GM12878 (cell line): ENCODE measurements at regions not wholly inside any gene's neighbourhood (a gene's known extent, or its start where the extent isn't known, plus 50 kb on each side); places are given as distances from the start of the nearest gene placed in this dataset.

Experiments
- ATAC-seq: fragments of 200-7000 bp; cut with Tn5 transposase; 3 replicates; pipeline ENCODE4 v1.9.1; 2020; ENCODE audit warnings: mild to moderate bottlenecking, moderate library complexity
- BruUV-seq: library from RNA; stranded (reverse); fragments of 400-500 nt; replicated peaks from 2 replicates; lab custom pipeline; 2021; lab: Mats Ljungman, UMichigan
- CTCF ChIA-PET: fragments of 300-600 bp; sonication (Branson Sonifier 250); formaldehyde crosslinking; extraction: SDS; loops from one replicate; lab custom pipeline; 2021; ENCODE audit warnings: inconsistent platforms; lab: Yijun Ruan, JAX
- POLR2A ChIA-PET: fragments of 350-600 bp; formaldehyde crosslinking; extraction: SDS; loops from one replicate; lab custom pipeline; 2021; ENCODE audit warnings: inconsistent platforms; lab: Charles Lee
- RAD21 ChIA-PET: fragments of 300-600 bp; sonication (Branson Sonifier 250); formaldehyde crosslinking; loops from one replicate; lab custom pipeline; 2023; ENCODE audit warnings: antibody characterized with exemption; ENCODE audit not compliant: unreplicated experiment; lab: Charles Lee
- SMC1A ChIA-PET: fragments of 300-600 bp; sonication (Branson Sonifier 250); formaldehyde crosslinking; loops from one replicate; lab custom pipeline; 2023; ENCODE audit not compliant: unreplicated experiment, uncharacterized antibody; lab: Charles Lee
- DNase-seq: peaks from one replicate; pipeline ENCODE4 v3.0.0-alpha.2; 2011; ENCODE audit warnings: low read depth, low spot score
- FAIRE-seq: peaks from 3 replicates; lab custom pipeline; 2011; peaks lifted over from hg19 to GRCh38; lab: Jason Lieb, UNC
- H2AFZ ChIP-seq: 2 replicates; pipeline ENCODE4 v1.6.0; 2011; ENCODE audit warnings: low read depth, low read length, control low read depth; ENCODE audit not compliant: control insufficient read depth
- H3K27ac ChIP-seq: 2 replicates; pipeline ENCODE4 v1.5.1; 2011; ENCODE audit warnings: control low read depth; ENCODE audit not compliant: control insufficient read depth, insufficient read depth
- H3K27me3 ChIP-seq, 2 experiments: replicated peaks in 1 of 2; 2 replicates each; pipeline versions ENCODE4 v1.6.0 to v1.6.1; 2011; ENCODE audit warnings: low read length in 1 of 2; ENCODE audit not compliant: control insufficient read depth in 2 of 2, insufficient read depth in 2 of 2
- H3K36me3 ChIP-seq, 2 experiments: 2 replicates each; pipeline ENCODE4 v1.5.1; 2011; ENCODE audit warnings: low read length in 1 of 2; ENCODE audit not compliant: control insufficient read depth in 2 of 2, insufficient read depth in 2 of 2
- H3K4me1 ChIP-seq: 2 replicates; pipeline ENCODE4 v1.6.1; 2011; ENCODE audit warnings: mild to moderate bottlenecking, low read length, moderate library complexity, mixed read lengths; ENCODE audit not compliant: control insufficient read depth, insufficient read depth
- H3K4me2 ChIP-seq: 2 replicates; pipeline ENCODE4 v1.6.0; 2011; ENCODE audit warnings: control low read depth; ENCODE audit not compliant: control insufficient read depth, insufficient read depth
- H3K4me3 ChIP-seq: fragments of 200-600 bp; sonication (generic); 2 replicates; pipeline ENCODE4 v1.5.1; 2016
- H3K79me2 ChIP-seq: 2 replicates; pipeline ENCODE4 v1.6.0; 2011; ENCODE audit warnings: low read length; ENCODE audit not compliant: control insufficient read depth, insufficient read depth
- H3K9ac ChIP-seq: 2 replicates; pipeline ENCODE4 v1.8.0; 2011; ENCODE audit warnings: low read length, control low read depth, mixed read lengths; ENCODE audit not compliant: control insufficient read depth, insufficient read depth
- H3K9me3 ChIP-seq: replicated peaks from 3 replicates; pipeline ENCODE4 v1.5.1; 2011; ENCODE audit warnings: mild to moderate bottlenecking, low read length; ENCODE audit not compliant: control insufficient read depth, insufficient read depth
- H4K20me1 ChIP-seq: 2 replicates; pipeline ENCODE4 v1.6.0; 2011; ENCODE audit not compliant: control insufficient read depth, insufficient read depth
- ATF7 ChIP-seq: fragments of 450-650 bp; IDR thresholded peaks from 2 replicates; pipeline ENCODE4 v1.6.1; 2016; ENCODE audit warnings: low read depth, mild to moderate bottlenecking
- ETV6 ChIP-seq, 2 experiments: fragments of 450-650 bp in 1 of 2; IDR thresholded peaks in 1 of 2; conservative IDR thresholded peaks in 1 of 2; 2 replicates each; pipeline ENCODE4 v1.6.1; 2014; ENCODE audit warnings: antibody characterized with exemption in 1 of 2, borderline replicate concordance in 1 of 2, low read depth in 1 of 2, mild to moderate bottlenecking in 1 of 2, moderate library complexity in 1 of 2
- LARP7 ChIP-seq: fragments of 450-650 bp; IDR thresholded peaks from 2 replicates; pipeline ENCODE4 v1.6.1; 2017; ENCODE audit warnings: mild to moderate bottlenecking
- SPI1 ChIP-seq: IDR thresholded peaks from 2 replicates; pipeline ENCODE4 v1.6.1; 2011; ENCODE audit warnings: low read depth, mild to moderate bottlenecking, low read length, moderate library complexity, borderline replicate concordance; ENCODE audit not compliant: insufficient read depth
- WGBS: methylation state at CpG from one replicate; pipeline ENCODE4 v1.1.6; 2016; ENCODE audit warnings: low lambda C conversion rate; ENCODE audit not compliant: insufficient replicate concordance, insufficient coverage; ENCODE audit errors: missing lambda C conversion rate; 5-methylcytosine and 5-hydroxymethylcytosine counted together
- in situ Hi-C: fragments of 300-500 bp; cut with MboI; formaldehyde crosslinking; loops from 9 replicates; pipeline ENCODE4 v1.14.3; 2018; ENCODE audit warnings: mixed read lengths
- intact Hi-C: fragments of 100-400 bp; cut with micrococcal nuclease; formaldehyde crosslinking; loops from one replicate; pipeline ENCODE4 v1.14.2; 2022; ENCODE audit not compliant: unreplicated experiment
- TF ChIP-seq, protein P1 (sequence below): fragments of 450-650 bp; IDR thresholded peaks from 2 replicates; pipeline ENCODE4 v1.6.1; 2016; ENCODE audit warnings: mild to moderate bottlenecking, moderate library complexity, borderline replicate concordance

DNA sequence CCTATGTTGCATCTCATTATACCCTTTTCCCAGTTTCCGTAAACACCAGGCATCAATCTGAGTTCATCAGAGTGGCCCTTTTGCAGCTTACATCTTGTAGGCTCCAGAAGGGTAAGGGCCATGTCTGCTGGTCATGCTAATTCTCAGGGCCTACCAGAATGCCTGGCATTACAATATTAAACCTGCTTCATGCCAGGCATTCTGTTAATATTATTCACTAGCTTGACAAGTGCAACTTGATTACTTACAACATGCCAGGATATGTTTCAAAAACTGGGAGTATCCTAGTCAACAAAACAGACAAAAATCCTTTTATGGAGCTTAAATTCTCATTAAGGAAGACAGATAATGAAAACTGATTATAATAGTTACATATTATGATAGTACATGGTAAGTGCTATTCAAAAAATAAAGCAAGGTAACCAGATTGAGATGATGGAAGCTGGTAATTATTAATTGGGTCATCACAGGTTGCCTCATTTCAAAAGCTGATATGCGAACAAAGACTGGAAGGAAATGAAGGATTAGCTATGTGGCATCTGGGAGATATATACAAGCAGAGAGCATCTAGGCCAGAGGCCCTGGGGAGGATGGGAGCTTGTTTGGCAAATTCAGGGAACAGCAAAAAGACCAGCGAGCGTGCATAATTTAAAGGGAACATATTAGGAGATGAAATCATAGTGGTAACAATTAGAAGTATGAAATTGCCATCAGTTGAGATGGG is 406.3 kb downstream of the DMRT2 start (continued):
- TF ChIP-seq, protein P1, sequence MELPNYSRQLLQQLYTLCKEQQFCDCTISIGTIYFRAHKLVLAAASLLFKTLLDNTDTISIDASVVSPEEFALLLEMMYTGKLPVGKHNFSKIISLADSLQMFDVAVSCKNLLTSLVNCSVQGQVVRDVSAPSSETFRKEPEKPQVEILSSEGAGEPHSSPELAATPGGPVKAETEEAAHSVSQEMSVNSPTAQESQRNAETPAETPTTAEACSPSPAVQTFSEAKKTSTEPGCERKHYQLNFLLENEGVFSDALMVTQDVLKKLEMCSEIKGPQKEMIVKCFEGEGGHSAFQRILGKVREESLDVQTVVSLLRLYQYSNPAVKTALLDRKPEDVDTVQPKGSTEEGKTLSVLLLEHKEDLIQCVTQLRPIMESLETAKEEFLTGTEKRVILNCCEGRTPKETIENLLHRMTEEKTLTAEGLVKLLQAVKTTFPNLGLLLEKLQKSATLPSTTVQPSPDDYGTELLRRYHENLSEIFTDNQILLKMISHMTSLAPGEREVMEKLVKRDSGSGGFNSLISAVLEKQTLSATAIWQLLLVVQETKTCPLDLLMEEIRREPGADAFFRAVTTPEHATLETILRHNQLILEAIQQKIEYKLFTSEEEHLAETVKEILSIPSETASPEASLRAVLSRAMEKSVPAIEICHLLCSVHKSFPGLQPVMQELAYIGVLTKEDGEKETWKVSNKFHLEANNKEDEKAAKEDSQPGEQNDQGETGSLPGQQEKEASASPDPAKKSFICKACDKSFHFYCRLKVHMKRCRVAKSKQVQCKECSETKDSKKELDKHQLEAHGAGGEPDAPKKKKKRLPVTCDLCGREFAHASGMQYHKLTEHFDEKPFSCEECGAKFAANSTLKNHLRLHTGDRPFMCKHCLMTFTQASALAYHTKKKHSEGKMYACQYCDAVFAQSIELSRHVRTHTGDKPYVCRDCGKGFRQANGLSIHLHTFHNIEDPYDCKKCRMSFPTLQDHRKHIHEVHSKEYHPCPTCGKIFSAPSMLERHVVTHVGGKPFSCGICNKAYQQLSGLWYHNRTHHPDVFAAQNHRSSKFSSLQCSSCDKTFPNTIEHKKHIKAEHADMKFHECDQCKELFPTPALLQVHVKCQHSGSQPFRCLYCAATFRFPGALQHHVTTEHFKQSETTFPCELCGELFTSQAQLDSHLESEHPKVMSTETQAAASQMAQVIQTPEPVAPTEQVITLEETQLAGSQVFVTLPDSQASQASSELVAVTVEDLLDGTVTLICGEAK: no peak
- TF ChIP-seq, all 136 proteins: peak for 0

DNA sequence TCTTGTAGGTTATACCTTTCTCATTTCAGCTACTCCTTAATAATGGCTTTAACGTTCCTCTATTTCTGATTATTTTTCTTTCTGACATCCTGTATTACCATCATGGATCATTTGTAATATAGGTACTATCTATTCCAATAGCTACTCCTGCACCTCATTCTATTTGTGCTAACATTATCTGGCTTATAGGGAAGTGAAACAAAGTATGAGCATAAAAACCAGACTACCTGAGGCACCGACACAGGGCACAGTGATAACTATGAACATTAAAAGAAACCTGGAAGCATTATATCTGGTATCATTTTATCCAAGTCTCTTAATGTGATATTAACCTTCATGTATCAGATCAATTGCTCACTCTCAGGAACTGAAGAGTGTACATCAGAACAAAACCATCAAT is 407.3 kb downstream of the DMRT2 start:
- H3K36me3 ChIP-seq: no peaks in the 10 kb centered on the region
- ChIA-PET RAD21 (interaction anchor here (0.9 to 9.1 kb wide), 10 partner anchors 10 to 482 kb away, joined by 3 to 190 read pairs (median 3); no protein-coding TSS in a partner anchor), CTCF (interaction anchor here (1.0 to 8.0 kb wide), 13 partner anchors 11 to 484 kb away, joined by 3 to 247 read pairs (median 5); no protein-coding TSS in a partner anchor), POLR2A (no interaction called here), SMC1A (interaction anchor here (1.1 to 9.5 kb wide), 16 partner anchors 9 to 449 kb away, joined by 3 to 275 read pairs (median 6); no protein-coding TSS in a partner anchor)
- ATAC-seq (peak; percentile 54), FAIRE-seq (no peak), DNase-seq (no peak)
- H2AFZ ChIP-seq: no peak overlapping the region
- peak; percentile 54; the same call in 1 of the 2 replicates for TF ChIP-seq SPI1
- TF ChIP-seq LARP7: no peak
- TF ChIP-seq ATF7: no peak
- no peak for TF ChIP-seq ETV6 (conservative IDR thresholded peaks at IDR 0.05 in 1 of 2, IDR thresholded peaks at IDR 0.05 in 1 of 2; ENCODE audit: borderline replicate concordance in 1 of 2, low read depth in 1 of 2)
- TF ChIP-seq, protein P1: no peak
- H3K4me1 ChIP-seq: no peaks in the 10 kb centered on the region
- no peak overlapping the region for H3K27ac ChIP-seq
- no peaks in the 10 kb centered on the region for H3K79me2 ChIP-seq
- intact Hi-C loops: no loop called here
- 6% methylated on average over 2 of the region's 2 CpGs for WGBS
- H3K9ac ChIP-seq: no peak overlapping the region
- H3K4me2 ChIP-seq: no peak overlapping the region
- in situ Hi-C loops: loop anchor here (25.0 kb wide), 1 partner anchor 405 kb away; no protein-coding TSS in a partner anchor
- H4K20me1 ChIP-seq: no peaks in the 10 kb centered on the region
- H3K27me3 ChIP-seq: peaks cover 0 to 2% of the 10 kb centered on the region in 2 experiments; a peak in 2 of 4 replicates
- no peaks in the 10 kb centered on the region for H3K9me3 ChIP-seq
- no TSS peak for BruUV-seq
- no peak overlapping the region for H3K4me3 ChIP-seq
